ENCODE measurements at regions not wholly inside any gene's neighbourhood (a gene's known extent, or its start where the extent isn't known, plus 50 kb on each side); places are given as distances from the start of the nearest gene placed in this dataset.

DNA sequence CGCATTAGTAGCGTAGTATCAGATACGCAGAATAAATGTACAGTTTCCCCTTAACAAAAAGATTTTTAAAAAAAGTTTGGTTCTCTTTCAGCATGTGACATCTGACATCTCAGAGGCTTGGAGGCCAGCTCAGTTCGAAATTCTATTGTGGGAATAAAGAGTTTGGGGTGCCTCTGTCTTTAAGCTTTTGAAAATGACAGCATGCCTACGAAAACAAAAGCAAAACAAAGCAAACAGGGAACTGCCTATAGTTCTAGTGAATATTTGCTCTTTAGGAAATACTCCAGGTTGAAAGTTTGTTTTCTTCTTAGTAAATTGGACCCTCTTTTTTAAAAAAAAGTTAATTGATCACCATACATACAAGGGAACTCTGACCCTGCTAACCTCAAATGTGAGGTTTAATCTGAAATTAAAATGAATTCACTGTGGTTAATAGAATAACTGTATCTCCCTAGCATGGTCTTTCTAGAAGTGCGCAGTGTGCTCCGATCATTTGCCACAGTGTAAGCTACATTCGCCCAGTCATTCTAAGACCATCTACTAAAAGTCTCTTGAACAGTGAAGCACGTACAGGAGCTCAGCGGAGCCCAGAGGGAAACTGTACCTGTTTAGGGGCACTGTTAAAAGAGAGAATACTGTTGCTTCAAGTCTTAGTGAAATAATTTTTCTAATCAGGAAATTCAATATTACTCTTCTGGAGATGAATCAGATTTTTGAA is 347.0 kb upstream of the CDH2 start:
- TF ChIP-seq ARNTL (CRISPR knock-in tag; IDR thresholded peaks at IDR 0.05; ENCODE audit: borderline replicate concordance, low read depth) (no peak), ZNF8 (CRISPR knock-in tag; IDR thresholded peaks at IDR 0.05) (no peak), PPARA (CRISPR knock-in tag; IDR thresholded peaks at IDR 0.05; ENCODE audit: borderline replicate concordance) (no peak), POU6F1 (CRISPR knock-in tag; IDR thresholded peaks at IDR 0.05; ENCODE audit: borderline replicate concordance, low read depth) (no peak), ZC3H10 (CRISPR knock-in tag; IDR thresholded peaks at IDR 0.05) (no peak), ESRRG (CRISPR knock-in tag; IDR thresholded peaks at IDR 0.05) (no peak), GLIS3 (CRISPR knock-in tag; IDR thresholded peaks at IDR 0.05) (no peak), OSR1 (CRISPR knock-in tag; IDR thresholded peaks at IDR 0.05) (no peak), ZFP30 (CRISPR knock-in tag; IDR thresholded peaks at IDR 0.05) (no peak), ZFP3 (CRISPR knock-in tag; IDR thresholded peaks at IDR 0.05) (no peak), RARB (CRISPR knock-in tag; IDR thresholded peaks at IDR 0.05) (no peak)
- TF ChIP-seq, protein P1, sequence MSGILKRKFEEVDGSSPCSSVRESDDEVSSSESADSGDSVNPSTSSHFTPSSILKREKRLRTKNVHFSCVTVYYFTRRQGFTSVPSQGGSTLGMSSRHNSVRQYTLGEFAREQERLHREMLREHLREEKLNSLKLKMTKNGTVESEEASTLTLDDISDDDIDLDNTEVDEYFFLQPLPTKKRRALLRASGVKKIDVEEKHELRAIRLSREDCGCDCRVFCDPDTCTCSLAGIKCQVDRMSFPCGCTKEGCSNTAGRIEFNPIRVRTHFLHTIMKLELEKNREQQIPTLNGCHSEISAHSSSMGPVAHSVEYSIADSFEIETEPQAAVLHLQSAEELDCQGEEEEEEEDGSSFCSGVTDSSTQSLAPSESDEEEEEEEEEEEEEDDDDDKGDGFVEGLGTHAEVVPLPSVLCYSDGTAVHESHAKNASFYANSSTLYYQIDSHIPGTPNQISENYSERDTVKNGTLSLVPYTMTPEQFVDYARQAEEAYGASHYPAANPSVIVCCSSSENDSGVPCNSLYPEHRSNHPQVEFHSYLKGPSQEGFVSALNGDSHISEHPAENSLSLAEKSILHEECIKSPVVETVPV (CRISPR knock-in tag; IDR thresholded peaks at IDR 0.05): no peak
- TF ChIP-seq, protein P2, sequence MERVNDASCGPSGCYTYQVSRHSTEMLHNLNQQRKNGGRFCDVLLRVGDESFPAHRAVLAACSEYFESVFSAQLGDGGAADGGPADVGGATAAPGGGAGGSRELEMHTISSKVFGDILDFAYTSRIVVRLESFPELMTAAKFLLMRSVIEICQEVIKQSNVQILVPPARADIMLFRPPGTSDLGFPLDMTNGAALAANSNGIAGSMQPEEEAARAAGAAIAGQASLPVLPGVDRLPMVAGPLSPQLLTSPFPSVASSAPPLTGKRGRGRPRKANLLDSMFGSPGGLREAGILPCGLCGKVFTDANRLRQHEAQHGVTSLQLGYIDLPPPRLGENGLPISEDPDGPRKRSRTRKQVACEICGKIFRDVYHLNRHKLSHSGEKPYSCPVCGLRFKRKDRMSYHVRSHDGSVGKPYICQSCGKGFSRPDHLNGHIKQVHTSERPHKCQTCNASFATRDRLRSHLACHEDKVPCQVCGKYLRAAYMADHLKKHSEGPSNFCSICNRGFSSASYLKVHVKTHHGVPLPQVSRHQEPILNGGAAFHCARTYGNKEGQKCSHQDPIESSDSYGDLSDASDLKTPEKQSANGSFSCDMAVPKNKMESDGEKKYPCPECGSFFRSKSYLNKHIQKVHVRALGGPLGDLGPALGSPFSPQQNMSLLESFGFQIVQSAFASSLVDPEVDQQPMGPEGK (CRISPR knock-in tag; IDR thresholded peaks at IDR 0.05; ENCODE audit: borderline replicate concordance): no peak

Data from SK-N-SH treated with all-trans-retinoic acid at 6 μM for 48 hours (cell line).